ENCODE measurements at regions not wholly inside any gene's neighbourhood (a gene's known extent, or its start where the extent isn't known, plus 50 kb on each side); places are given as distances from the start of the nearest gene placed in this dataset.

DNA sequence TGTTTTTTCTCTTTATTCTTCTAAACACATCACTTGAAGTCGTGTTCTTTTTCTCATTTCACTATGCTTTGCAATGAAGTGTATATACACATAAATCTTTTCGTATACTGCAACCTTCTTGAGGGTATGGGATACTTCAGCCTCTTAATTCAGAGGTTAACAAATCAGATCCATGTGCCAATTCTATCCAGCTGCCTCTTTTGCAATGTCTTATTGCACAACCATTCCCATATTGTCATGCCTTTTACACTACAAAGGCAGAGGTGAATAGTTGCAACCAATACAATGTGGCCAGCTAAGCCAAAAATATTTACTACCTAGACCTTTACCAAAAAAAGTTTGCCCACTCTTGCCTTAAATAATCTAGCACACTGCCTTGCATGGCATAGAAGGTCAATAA is 224.5 kb upstream of the FOXG1 start:
- H3K36me3 ChIP-seq (ENCODE audit: control insufficient read depth, insufficient read depth, low read length), result no peaks in the 10 kb centered on the region
- DNase-seq (ENCODE audit: low read depth) (peak; percentile 56), FAIRE-seq (no peak)
- TF ChIP-seq, protein P1, sequence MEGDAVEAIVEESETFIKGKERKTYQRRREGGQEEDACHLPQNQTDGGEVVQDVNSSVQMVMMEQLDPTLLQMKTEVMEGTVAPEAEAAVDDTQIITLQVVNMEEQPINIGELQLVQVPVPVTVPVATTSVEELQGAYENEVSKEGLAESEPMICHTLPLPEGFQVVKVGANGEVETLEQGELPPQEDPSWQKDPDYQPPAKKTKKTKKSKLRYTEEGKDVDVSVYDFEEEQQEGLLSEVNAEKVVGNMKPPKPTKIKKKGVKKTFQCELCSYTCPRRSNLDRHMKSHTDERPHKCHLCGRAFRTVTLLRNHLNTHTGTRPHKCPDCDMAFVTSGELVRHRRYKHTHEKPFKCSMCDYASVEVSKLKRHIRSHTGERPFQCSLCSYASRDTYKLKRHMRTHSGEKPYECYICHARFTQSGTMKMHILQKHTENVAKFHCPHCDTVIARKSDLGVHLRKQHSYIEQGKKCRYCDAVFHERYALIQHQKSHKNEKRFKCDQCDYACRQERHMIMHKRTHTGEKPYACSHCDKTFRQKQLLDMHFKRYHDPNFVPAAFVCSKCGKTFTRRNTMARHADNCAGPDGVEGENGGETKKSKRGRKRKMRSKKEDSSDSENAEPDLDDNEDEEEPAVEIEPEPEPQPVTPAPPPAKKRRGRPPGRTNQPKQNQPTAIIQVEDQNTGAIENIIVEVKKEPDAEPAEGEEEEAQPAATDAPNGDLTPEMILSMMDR (IDR thresholded peaks at IDR 0.05; ENCODE audit: insufficient read depth, low read length, severe bottlenecking), result no peak
- H3K27me3 ChIP-seq (ENCODE audit: control insufficient read depth, insufficient read depth, low read length), result no peaks in the 10 kb centered on the region
- H3K4me3 ChIP-seq (ENCODE audit: low read depth, low read length), result no peak overlapping the region

DNA sequence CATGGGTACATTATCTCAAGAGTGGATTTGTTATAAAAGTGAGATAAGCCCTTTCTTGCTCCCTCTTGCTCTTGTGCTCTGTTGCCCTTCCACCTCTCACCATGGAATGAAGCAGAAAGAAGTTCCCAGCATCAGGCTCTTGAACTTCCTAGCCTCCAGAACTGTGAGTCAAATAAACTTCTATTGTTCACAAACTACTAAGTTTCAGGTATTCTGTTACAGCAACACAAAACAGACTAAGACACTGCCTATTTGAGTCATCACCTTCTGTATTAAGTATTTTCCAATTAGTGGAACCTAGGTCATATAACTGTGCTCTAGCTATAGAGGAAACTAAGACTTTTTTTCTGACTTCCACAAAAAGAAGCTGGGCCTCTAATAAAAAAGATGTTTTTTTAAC is 201.2 kb upstream of the FOXG1 start:
- FAIRE-seq, result no peak
- H3K4me3 ChIP-seq (ENCODE audit: low read depth, low read length), result no peak overlapping the region
- DNase-seq (ENCODE audit: low read depth), result peak; percentile 71

DNA sequence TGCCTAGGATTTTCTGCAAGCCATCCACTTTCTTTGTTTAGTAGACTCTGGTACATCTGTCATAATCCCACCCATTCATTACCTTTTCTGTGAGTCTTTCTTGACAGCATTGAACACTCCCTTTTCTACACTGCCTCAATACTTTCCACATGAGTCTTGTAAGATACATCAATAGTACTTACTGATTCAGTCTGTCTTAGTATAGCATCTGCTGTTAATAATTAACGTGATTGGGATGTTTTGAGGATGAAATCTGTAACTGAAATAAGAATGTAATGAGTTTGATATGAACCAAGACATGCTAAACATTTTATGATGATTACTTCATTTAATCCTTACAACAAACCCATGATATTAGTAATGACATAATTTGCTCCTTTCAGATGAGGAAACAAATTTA is 196.2 kb upstream of the FOXG1 start:
- TF ChIP-seq, protein P1 (IDR thresholded peaks at IDR 0.05; ENCODE audit: insufficient read depth, low read length, severe bottlenecking), result no peak
- Histone ChIP-seq H3K4me3 (ENCODE audit: low read depth, low read length) (no peak overlapping the region), H3K27me3 (ENCODE audit: control insufficient read depth, insufficient read depth, low read length) (no peaks in the 10 kb centered on the region), H3K36me3 (ENCODE audit: control insufficient read depth, insufficient read depth, low read length) (no peaks in the 10 kb centered on the region)
- DNase-seq (ENCODE audit: low read depth) (peak; percentile 48), FAIRE-seq (no peak)

More for the DNA sequence above, 201.2 kb upstream of the FOXG1 start:
- Histone ChIP-seq H3K27me3 (ENCODE audit: control insufficient read depth, insufficient read depth, low read length) (no peaks in the 10 kb centered on the region), H3K36me3 (ENCODE audit: control insufficient read depth, insufficient read depth, low read length) (no peaks in the 10 kb centered on the region)
- TF ChIP-seq, protein P1 (IDR thresholded peaks at IDR 0.05; ENCODE audit: insufficient read depth, low read length, severe bottlenecking), result no peak

DNA sequence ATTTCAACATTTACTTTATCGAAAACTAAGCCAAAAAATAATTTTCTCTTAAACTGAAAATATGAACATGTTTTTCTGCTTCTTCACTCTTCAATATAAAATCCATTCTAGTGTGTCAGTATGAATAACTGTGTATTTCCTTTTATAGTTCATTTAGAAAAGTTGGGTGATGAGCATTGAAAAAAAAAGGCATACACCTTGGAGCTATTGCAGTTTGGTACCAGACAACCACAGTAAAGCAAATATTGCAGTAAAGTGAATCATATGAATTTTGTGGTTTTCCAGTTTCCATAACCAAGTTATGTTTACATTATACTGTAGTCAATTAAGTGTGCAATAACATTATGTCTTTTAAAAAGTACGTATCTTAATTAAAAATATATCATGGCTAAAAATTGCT is 195.0 kb upstream of the FOXG1 start:
- FAIRE-seq, result no peak

DNA sequence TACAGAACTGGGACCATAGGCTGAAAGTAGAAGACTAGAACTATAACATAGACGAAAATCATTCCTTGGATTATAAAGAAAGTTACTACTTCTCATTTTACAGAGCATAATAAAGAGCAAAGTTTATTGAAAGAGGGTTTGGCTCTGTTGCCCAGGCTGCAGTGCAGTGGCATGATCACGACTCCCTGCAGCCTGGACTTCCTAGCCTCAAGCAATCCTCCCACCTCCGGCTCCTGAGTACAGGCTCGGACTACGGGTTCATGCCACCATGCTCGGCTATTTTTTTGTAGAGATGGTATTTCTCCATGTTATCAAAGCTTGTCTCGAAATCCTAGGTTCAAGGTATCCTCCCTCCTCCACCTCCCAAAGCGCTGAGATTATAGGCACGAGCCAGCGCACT is 190.1 kb upstream of the FOXG1 start:
- Histone ChIP-seq H3K36me3 (ENCODE audit: control insufficient read depth, insufficient read depth, low read length) (no peaks in the 10 kb centered on the region), H3K4me3 (ENCODE audit: low read depth, low read length) (no peak overlapping the region), H3K27me3 (ENCODE audit: control insufficient read depth, insufficient read depth, low read length) (no peaks in the 10 kb centered on the region)
- no peak for DNase-seq (ENCODE audit: low read depth)
- TF ChIP-seq, protein P1 (IDR thresholded peaks at IDR 0.05; ENCODE audit: insufficient read depth, low read length, severe bottlenecking), result no peak
- no peak for FAIRE-seq

More for the DNA sequence above, 195.0 kb upstream of the FOXG1 start:
- H3K27me3 ChIP-seq (ENCODE audit: control insufficient read depth, insufficient read depth, low read length), result no peaks in the 10 kb centered on the region
- TF ChIP-seq, protein P1 (IDR thresholded peaks at IDR 0.05; ENCODE audit: insufficient read depth, low read length, severe bottlenecking), result no peak
- no peak overlapping the region for H3K4me3 ChIP-seq (ENCODE audit: low read depth, low read length)
- H3K36me3 ChIP-seq (ENCODE audit: control insufficient read depth, insufficient read depth, low read length), result no peaks in the 10 kb centered on the region
- DNase-seq (ENCODE audit: low read depth), result peak; percentile 93

DNA sequence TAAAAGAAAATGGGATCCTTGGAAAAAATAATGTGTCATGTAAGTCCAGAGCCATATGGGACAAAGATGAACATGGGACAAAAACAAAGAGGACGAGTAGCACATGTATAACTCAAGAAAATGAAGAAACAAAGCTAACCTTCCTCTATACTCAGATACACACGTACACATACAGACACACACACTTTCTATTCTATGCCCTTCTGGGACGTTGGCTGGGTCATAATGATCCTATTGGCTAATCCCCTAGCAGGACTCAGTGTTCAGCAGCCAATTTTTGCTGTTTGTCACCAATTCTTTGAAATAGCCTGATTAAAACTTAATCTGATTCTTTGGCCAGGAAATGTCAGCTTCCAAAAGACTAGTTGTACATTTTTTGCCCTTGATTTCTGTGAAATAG is 189.4 kb upstream of the FOXG1 start:
- FAIRE-seq, result no peak
- TF ChIP-seq, protein P1 (IDR thresholded peaks at IDR 0.05; ENCODE audit: insufficient read depth, low read length, severe bottlenecking), result no peak
- Histone ChIP-seq H3K36me3 (ENCODE audit: control insufficient read depth, insufficient read depth, low read length) (no peaks in the 10 kb centered on the region), H3K4me3 (ENCODE audit: low read depth, low read length) (no peak overlapping the region), H3K27me3 (ENCODE audit: control insufficient read depth, insufficient read depth, low read length) (no peaks in the 10 kb centered on the region)
- no peak for DNase-seq (ENCODE audit: low read depth)

Measured in bronchial epithelial cell (primary cell).